ENCODE measurements at regions not wholly inside any gene's neighbourhood (a gene's known extent, or its start where the extent isn't known, plus 50 kb on each side); places are given as distances from the start of the nearest gene placed in this dataset.
"Not testable (repeated sequence)": the region's sequence is repeated elsewhere in the genome, so short reads cannot be mapped to it uniquely, and the experiment has no call there.

DNA sequence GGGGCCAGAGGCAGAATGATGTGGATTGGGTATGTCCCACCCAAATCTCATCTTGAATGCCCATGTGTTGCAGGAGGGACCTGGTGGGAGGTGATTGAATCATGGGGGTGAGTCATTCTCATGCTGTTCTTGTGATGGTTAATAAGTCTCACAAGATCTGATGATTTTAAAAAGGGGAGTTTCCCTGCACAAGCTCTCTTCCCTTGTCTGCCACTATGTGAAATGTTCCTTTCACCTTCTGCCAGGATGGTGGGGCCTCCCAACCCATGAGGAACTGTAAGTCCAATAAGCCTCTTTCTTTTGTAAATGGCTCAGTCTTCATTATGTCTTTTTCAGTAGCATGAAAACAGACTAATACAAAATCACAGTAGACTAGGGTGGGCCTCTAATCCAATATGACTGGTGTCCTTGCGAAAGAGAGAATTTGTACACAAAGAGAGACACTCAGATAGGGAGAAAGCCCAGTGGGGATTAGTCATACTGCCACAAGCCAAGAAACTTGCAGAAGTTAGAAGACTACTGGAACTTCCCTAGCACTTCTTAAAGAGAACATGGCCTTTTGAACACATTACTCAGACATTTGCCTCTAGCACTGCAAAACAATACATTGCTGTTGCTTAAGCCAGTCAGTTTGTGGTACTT is 68.4 kb downstream of the ANXA1 start:
- no peak for DNase-seq

DNA sequence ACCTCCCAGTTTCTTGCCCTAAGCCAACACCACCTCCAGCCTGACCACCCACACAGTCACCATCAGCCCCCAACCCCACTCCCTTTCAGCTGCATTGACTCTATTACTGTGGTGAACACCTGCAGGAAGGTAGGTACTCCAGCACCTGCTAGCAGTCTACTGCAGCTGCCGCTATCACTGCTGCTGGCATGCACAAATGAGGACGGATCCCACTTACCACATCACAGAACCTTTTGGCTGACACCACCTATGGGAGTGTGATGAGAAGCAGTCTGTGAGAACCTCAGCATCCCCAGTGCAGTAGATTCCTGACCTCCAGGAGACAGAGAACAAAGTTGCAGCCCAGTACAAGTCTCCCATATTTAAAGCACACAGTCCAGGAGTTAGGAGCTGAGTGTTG is 71.9 kb downstream of the ANXA1 start:
- no peak for DNase-seq

DNA sequence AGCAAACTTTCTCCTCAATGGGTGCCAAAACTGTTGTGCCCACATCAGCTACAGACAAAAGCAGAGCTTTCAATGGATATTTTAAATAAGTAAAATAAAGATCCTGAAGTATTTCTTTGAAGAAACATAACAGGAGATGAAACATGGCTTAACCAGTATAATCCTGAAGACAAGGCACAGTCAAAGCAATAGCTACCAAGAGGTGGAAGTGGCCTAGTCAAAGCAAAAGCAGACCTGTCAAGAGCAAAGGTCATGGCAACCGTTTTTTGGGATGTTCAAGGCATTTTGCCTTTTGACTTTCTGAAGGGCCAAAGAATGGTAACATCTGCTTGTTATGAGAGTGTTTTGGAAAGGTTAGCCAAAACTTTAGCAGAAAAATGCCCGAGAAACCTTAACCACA is 77.9 kb downstream of the ANXA1 start:
- DNase-seq = no peak

DNA sequence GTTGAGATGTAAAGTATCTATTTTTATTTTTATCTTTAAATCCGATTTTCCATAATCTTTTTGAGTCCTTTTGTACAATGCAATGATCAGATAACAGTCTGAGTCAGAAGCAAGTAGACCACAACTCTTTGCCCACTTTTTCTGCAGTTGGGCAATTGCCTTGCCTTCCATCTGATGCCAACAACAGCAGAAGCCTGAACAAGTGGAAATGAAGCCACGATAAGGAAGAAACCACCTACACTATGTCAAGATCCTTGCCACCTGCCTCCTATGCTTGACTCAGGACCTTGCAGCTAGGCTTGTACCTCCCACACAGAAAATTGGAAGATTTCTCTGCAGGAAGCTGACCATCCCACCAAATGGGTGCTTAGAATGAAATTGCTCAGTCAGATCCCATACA is 78.6 kb downstream of the ANXA1 start:
- DNase-seq = no peak

DNA sequence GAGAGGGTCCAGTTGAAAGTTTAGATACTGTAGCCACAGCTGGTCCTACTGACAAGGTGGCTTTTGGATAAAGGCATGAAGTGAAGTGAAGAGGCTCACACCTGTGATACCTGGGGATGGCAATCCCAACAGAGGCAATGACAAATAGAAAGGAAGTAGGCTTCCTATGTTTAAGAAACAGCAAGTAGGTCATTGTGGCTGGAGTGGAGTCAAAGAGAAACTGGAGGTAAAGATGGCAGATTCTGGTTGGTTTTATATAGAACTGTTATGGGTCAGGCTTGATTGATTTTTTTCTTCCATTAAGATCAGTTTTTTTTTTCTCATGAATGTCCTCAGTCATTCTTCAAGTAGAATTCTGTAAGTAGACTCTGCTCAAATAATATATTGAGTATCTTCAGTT is 79.5 kb downstream of the ANXA1 start:
- DNase-seq = no peak

DNA sequence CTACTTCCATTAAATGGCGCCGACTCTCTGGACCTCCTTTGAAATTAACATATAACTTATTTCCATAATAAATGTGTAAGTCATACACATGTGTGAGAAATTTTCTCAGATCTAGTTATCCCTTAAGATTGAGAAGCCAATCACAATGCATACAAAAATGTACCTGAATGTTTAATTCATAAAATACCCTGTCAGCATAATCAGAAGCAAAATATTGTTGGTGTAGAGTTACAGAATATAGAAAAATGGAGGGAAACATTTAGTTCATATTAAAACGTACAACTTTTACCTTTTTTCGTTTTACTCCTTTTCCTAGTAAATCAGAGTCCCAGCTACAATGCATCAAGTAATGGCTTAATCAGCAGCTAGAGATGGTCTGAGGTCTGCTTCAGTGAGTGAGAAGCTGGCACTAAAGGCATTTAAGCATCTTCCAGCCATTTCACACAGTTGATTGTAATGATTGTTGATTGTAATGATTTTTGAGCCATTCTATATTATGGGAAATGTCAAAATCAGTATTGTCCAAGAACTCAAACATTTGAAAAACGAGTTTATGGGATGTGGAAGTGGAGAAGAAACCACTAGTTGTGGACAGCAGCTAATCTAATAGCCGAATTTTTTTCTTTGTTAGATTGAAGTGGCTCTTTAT is 81.8 kb downstream of the ANXA1 start:
- DNase-seq = no peak

DNA sequence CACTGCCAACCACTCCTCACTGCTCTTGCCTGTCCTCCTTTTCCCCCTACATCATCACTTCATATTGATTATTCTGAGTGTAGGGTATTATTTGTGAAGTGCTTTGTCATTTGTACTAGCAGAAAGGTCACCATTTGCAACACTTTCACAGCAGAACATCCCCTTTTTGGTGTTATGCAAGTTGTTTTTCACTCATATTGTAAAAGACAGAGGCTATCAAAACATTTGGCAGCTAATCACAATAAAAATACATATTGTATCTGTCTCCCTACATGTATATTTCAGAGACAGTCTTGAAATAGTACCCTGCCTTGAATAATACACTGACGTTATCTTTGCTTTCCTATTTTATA is 82.3 kb downstream of the ANXA1 start:
- no peak for DNase-seq

DNA sequence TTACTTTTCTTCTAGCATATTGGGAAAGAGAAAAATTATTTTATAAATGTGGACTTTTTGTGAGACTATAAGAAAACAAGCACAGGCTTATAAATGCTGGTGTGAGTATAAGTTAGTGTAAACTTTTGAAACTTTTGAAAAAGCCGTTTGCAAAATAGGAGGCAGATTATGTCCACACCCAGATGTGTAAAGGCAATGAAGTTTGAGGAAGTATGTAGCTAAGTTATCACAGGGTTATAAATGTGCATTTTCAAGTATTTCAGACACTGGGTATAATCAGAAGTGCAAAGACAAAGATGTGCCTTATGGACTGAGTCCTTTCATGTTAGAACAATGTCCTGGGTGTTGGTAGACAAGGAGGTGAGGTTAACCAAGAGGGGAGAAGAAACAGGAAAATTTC is 85.5 kb downstream of the ANXA1 start:
- no peak for DNase-seq

DNA sequence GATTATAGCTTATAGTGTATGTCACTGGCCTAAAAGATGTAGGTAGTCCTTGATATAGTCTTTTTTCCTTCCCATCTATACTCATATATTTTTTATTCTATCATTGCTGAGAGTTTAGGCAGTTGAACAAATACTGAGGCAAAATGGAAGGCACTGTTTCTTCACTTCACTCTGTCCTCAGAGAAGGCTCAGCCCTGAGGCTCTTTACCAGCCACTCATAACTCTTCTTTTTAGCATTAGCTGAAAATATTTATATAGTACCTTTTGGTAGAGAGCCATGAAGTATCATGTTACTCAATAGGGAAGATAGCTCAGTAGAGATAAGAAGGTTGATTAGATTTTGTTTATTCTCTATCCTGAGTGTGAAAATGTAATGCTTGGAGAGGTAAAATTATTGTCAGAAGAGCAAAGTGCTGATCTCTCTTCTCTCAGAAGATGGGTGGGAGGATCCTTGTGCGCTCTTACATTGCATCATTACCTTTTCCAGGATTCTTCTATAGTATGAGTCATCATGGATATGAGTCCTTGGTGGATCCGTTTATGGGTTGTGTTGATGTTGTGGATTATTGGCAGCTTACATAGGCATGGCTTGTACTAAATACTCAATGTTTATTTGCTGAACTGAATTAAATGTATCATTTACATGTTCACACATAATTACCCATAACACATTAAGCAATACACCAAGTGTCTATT is 88.1 kb downstream of the ANXA1 start:
- no peak for DNase-seq

DNA sequence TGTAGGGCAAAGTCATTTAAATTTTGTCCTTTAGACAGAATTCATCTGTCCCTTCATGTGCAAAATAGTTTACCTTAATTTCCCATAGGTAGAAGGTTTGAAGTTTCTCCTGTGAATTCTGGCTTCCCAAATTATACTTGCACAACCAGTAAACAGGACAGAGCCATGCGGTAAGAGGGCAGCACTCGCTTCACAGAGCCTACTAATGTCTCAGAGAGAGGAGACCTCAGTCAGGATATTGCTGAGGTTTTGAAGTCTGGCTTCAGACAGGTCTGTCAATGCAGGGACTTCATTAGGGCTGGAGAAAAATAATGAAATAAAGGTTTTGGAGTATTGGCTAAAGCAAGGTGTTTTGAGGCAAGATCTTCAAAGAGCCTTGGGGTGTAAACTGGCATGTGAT is 91.4 kb downstream of the ANXA1 start:
- no peak for DNase-seq

DNA sequence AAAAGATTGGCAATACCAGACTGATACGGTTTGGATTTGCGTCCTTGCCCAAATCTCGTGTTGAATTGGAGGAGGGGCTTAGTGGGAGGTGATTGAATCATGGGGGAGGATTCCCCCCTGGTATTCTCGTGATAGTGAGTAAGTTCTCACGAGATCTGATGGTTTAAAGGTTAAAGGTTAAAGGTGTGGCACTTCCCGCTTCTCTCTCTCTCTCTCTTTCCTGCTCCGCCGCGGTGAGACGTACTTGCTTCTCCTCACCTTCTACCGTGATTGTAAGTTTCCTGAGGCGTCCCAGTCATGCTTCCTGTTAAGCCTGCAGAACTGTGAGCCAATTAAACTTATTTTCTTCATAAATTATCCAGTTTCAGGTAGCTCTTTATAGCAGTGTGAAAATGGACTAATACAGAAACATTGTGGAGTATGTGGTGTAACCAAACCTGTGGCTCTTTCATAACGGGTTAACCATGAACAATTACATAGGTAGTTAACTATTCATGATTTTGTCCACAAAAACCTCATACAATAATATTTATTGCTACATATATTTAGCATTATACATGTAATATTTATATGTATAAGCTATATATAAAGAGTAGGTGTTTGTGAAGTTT is 107.5 kb downstream of the ANXA1 start:
- no peak for DNase-seq

DNA sequence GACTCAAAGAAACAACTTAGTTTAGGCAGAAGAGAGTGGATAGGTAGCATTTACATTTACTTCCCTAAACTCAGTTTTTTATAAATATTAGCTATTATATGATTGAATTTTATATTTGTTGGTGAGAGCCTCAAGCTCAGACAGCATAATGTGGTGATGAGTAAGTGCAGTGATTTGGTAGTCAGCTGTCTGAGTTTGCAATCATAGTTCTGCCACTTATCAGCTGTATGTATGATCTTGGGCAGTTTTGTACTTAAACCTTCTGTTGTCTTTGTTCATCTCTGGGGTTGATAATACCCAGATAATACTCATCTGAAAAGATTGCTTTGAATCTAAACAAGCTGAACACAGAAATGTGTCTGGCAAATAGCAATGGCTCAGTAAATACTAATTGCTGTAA is 108.8 kb downstream of the ANXA1 start:
- no peak for DNase-seq

DNA sequence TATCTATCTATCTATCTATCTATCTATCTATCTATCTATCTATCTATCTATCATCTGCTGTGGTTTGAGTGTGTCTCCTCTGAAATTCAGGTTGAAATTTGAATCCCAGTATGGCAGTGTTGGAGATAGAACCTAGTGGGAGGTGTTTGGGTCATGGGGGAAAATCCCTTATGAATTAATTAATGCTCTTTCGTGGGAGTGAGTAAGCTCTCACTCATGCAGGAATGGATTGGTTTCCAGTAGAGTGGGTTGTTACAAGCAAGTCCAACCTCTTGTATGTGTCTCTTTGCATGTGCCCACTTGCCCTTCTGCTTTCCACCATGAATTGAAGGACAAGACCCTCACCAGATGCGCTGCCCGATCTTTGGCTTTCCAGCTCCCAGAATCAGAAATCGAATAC is 113.0 kb downstream of the ANXA1 start:
- DNase-seq = no peak

DNA sequence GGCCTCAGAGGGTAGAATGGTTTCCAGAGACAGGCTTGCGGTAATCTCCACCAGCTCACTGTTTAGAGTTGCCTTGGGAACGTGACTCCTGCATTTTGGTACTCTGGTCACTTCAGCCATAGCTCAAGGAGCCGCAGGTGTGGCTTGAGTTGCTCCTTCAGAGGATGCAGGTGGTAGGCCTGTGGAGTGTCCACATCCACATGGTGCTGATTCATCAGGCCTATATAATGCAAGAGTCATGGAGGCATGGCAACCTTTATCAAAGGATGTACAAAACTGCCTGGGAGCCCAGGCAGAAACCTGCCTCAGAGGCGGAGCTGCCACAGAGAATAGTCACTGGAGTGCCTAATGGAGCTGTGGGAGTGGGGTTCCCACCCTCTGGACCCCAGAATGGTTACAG is 114.2 kb downstream of the ANXA1 start:
- DNase-seq = no peak

DNA sequence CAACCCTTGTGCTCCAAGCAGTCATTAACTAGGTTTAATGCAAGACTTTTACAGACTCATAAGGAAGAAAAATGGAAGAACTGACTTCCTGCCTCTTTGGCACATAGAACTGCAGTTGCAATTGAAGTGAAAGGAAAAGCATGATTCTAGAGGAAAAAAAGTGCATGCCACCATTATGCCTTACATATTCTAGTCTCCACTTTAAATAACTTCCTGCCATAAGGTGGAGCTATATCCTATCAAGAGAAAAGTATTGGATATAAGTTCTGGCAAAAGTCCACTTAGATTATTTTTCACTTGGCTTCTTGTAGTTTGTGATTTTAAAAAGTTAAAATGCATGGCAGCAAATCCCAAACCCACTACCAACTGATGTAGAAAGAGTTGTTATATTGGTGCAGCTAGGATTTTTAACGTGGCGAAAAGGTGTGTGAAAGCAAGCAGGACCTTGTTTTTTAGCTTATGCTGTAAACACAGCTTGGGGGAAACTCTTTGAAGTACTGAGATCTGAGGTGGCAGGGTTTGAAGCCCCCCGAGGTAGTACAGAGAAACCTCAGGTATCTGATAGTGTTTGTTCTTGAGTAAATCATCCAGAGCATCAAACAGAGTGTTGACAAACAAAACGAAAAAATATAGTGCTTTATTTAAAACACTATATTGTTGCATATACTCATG is 117.9 kb downstream of the ANXA1 start:
- peak; percentile 6 for DNase-seq

DNA sequence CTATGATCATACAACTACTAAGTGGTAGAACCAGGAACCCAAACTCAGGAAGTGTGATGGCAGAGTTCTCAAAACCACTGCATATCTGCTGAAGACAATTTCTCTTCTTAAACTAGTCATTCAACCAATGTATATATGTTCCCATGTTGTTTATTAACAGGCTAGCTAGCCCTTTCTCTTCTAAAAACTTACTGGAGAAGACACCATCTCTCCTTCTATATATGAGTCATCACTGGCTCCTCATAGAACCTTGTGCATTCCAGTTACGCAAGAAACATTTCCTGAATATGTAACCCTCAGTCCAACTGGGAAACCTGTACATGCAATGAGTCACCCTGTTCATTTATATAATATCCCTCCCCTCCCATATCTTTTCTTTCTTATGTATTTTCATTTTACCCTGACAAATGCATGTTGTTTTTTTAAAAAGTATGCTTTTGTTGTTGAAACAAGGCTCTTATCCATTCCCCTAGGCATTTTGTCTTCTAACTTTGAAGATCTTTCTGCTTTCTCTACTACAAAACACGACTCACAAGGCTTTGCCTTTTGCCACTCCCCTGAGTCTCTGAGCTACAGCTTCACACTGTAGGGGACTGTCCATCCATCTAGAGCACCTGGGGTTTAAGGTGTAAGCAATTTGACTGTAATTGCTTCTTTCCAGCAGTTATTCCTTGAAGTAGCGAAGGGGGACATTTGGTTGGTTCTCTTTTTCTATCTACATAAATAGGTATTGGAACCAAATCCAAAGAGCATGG is 119.5 kb downstream of the ANXA1 start:
- no peak for DNase-seq

DNA sequence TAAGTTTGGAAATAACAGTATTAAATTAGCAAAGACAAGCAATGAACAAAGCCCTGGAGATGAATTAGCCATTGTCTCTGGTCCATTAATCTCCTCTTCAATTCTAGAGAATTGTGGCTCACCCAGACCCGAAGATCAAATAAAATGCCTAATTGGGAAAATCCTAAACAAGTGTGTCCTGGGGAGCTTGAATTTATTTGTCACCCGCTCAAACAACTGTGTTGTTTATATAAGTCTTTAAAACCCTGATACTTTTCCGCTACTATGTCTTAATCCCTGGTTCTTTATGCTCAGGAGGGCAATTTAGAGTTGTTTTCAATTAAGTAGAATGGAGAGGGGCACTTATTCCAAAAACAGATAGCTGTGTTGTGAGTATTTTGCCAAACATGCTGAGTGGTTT is 128.4 kb downstream of the ANXA1 start:
- no peak for DNase-seq

DNA sequence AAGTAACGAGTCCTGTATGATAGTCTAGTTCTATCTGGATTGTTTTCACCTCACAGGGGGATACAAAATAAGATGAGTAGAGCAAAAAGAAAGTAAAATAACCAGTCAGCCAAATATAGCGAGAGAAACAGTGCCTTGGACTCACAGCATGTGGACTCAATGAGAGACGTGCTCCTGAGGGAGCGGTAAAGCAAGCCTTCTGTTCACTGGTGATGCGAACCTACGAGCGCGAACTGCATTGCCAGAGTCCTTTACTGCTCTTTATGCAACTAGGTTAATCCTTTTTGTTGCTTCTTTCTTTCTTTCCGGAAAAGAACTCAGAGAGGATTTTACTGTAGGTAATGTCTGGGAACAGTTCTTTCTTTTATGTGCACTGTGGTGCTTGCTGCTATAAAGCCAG is 132.7 kb downstream of the ANXA1 start:
- no peak for DNase-seq

DNA sequence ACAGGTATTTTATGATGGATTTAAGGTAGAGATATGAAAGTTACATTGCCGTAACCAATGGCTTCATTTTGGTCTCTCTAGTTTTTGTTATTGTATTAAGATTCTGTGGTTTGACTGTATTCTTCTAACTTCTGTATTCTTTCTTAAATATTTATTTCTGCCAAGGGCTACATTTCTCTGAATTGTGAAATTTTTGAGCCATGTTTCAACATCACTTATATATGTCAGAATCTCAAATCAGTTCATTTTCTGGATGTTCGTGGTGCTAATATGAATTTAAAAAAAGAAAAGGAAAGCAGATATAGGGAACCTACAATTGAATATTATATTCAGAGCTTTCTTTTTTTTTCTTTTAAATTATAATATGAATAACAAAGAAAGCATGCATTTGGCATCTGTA is 142.7 kb downstream of the ANXA1 start:
- DNase-seq = no peak

DNA sequence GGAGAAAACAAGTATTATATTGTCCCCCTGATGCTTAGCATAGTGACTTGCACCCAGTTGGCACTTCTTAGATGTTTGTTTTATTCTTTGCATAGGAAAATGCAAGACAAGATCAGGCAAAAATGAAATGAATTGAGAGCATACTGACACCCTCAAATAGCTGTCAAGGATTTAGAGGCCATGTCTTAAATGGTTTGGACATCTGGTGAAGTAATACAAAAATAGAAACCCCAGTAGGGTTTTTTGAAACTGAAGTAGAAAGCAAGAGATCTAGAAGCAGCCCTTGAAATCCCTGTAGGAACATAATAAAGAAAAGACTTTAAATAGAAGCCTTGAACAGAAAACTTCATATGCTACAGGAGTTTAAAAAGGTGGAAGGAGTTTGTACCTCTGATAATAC is 174.3 kb downstream of the ANXA1 start:
- DNase-seq = no peak

DNA sequence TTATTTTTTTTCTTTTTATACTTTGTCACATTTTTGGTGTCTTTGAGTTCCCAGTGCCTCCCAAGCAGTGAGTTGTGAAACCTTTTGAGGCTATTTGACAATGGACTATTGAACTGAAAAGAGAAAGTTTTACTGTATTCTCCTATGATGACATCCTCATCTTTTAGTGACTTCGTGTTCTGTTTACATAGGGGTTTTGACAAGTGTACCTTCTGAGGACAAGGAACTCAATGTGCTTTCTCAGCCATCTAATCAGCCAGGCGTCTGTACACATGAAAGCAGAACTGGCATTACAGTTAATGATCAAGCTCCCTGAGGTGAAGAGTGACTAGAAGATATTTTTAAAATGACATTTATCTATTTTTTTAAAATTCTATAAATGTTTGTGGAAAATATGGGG is 175.5 kb downstream of the ANXA1 start:
- DNase-seq = no peak

DNA sequence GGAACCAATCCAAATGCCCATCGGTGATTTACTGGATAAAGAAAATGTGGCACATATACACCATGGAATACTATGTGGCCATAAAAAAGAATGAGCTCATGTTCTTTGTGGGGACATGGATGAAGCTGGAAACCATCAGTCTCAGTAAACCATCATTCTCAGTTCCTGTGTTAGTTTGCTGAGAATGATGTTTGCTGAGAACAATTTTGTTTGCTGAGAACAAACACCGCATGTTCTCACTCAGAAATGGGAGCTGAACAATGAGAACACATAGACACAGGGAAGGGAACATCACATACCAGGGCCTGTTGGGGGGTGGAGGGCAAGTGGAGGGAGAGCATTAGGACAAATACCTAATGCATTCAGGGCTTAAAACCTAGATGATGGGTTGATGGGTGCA is 185.5 kb downstream of the ANXA1 start:
- DNase-seq = not testable (repeated sequence)

DNA sequence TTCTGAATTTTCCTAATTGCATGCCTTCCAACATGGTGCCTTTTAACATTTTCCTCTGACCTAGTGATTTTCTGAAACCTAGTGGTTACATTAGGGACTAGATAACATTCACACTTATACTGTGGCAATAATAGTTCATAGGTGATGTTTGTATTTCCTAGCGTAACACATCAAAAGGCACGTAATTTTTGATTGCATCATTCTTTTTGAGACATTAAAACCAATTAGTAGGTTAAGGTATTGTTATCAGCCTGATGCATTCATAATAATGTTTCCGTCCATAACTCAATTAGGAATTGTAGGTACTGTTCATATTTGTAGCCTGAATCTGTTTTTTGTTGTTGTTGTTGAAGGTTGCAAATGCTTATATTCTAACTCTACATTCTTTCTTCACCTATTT is 192.4 kb downstream of the ANXA1 start:
- no peak for DNase-seq

Data from NCI-H2107 (cell line).